GM10248 (cell line): ENCODE measurements at regions not wholly inside any gene's neighbourhood (a gene's known extent, or its start where the extent isn't known, plus 50 kb on each side); places are given as distances from the start of the nearest gene placed in this dataset.

Experiments used
- CTCF ChIA-PET: fragments of 300-600 bp; sonication (Branson Sonifier 250); formaldehyde crosslinking; extraction: SDS; loops from one replicate; lab custom pipeline; 2021; ENCODE audit warnings: antibody characterized with exemption; lab: Yijun Ruan, JAX
- POLR2A ChIA-PET: fragments of 350-650 bp; sonication (Branson Sonifier 250); formaldehyde crosslinking; extraction: SDS; loops from one replicate; lab custom pipeline; 2020; ENCODE audit warnings: antibody characterized with exemption; lab: Yijun Ruan, JAX
- DNase-seq: peaks from one replicate; pipeline ENCODE4 v3.0.0; 2012; ENCODE audit errors: extremely low spot score
- CTCF ChIP-seq: IDR thresholded peaks from 2 replicates; pipeline ENCODE4 v1.5.1; 2012; ENCODE audit warnings: mild to moderate bottlenecking, low read depth; ENCODE audit errors: extremely low read depth, missing control alignments, control extremely low read depth

- ChIA-PET POLR2A (no interaction called here), CTCF (no interaction called here)
- no peak for TF ChIP-seq CTCF
- no peak for DNase-seq
Measured at GRCh38 chr7:46157931-46158330, 236.9 kb upstream of the IGFBP3 start.

GRCh38 chr7:46157404-46157803 lies 236.3 kb upstream of the IGFBP3 start:
- ChIA-PET CTCF (no interaction called here), POLR2A (no interaction called here)
- TF ChIP-seq CTCF, result no peak
- DNase-seq, result no peak

- no peak for DNase-seq
- CTCF ChIA-PET, result interaction anchor here (1.4 kb wide), 1 partner anchor 16 kb away, joined by 5 read pairs; no protein-coding TSS in a partner anchor
- no peak for TF ChIP-seq CTCF
- POLR2A ChIA-PET, result no interaction called here
Measured at GRCh38 chr7:46156853-46157252, 235.8 kb upstream of the IGFBP3 start.

- POLR2A ChIA-PET, result no interaction called here
- CTCF ChIA-PET, result interaction anchor here (1.4 kb wide), 1 partner anchor 17 kb away, joined by 5 read pairs; no protein-coding TSS in a partner anchor
Measured at GRCh38 chr7:46156086-46156485, 235.0 kb upstream of the IGFBP3 start.

GRCh38 chr7:46155367-46155766 lies 234.3 kb upstream of the IGFBP3 start:
- CTCF ChIA-PET, result interaction anchor here (1.4 kb wide), 1 partner anchor 17 kb away, joined by 5 read pairs; no protein-coding TSS in a partner anchor
- POLR2A ChIA-PET, result no interaction called here

More at GRCh38 chr7:46156086-46156485, 235.0 kb upstream of the IGFBP3 start:
- DNase-seq, result no peak
- TF ChIP-seq CTCF, result no peak

GRCh38 chr7:46153951-46154787 lies 233.1 kb upstream of the IGFBP3 start:
- ChIA-PET CTCF (interaction anchor here (0.9 kb wide), 1 partner anchor 9 kb away, joined by 3 read pairs; no protein-coding TSS in a partner anchor), POLR2A (no interaction called here)
- no peak for DNase-seq
- no peak for TF ChIP-seq CTCF

More at GRCh38 chr7:46155367-46155766, 234.3 kb upstream of the IGFBP3 start:
- no peak for DNase-seq
- no peak for TF ChIP-seq CTCF
